Stimulated activated CD4-positive, alpha-beta T cell treated with anti-CD3 and anti-CD28 coated beads, TNF-alpha, amount 100 ng/mL, for 24 hours (primary cell): ENCODE measurements at regions not wholly inside any gene's neighbourhood (a gene's known extent, or its start where the extent isn't known, plus 50 kb on each side); places are given as distances from the start of the nearest gene placed in this dataset.

Source experiments
- DNase-seq, 3 experiments: peaks; one replicate each; pipeline ENCODE4 v3.0.0-alpha.2; 2020; ENCODE audit warnings: low read depth in 3 of 3

- DNase-seq: no peak
Observed at GRCh38 chr4:163871078-163871477, 376.6 kb downstream of the TMA16 start.

- no peak for DNase-seq
Observed at GRCh38 chr4:163875327-163875726, 380.8 kb downstream of the TMA16 start.

GRCh38 chr4:163878336-163879121 lies 384.0 kb downstream of the TMA16 start:
- no peak for DNase-seq

GRCh38 chr4:163892417-163892816 lies 397.9 kb downstream of the TMA16 start:
- DNase-seq: no peak

- DNase-seq: peak in 1 of 3 experiments; percentile 2
Observed at GRCh38 chr4:163895378-163896005, 401.0 kb downstream of the TMA16 start.

GRCh38 chr4:163901319-163901718 lies 406.8 kb downstream of the TMA16 start:
- DNase-seq: no peak

- DNase-seq: no peak
Observed at GRCh38 chr4:163902417-163902816, 407.9 kb downstream of the TMA16 start.

GRCh38 chr4:163911891-163912290 lies 417.4 kb downstream of the TMA16 start:
- DNase-seq: no peak

- DNase-seq: no peak
Observed at GRCh38 chr4:163913571-163913970, 419.1 kb downstream of the TMA16 start.

GRCh38 chr4:163915896-163916295 lies 421.4 kb downstream of the TMA16 start:
- DNase-seq: no peak

GRCh38 chr4:163920426-163920825 lies 425.9 kb downstream of the TMA16 start:
- no peak for DNase-seq

GRCh38 chr4:163922302-163922701 lies 427.8 kb downstream of the TMA16 start:
- DNase-seq: no peak

GRCh38 chr4:163923092-163923491 lies 428.6 kb downstream of the TMA16 start:
- DNase-seq: no peak

- no peak for DNase-seq
Observed at GRCh38 chr4:163930086-163930485, 435.6 kb downstream of the TMA16 start.

GRCh38 chr4:163932504-163932903 lies 438.0 kb downstream of the TMA16 start:
- DNase-seq: no peak

- no peak for DNase-seq
Observed at GRCh38 chr4:163939597-163939996, 445.1 kb downstream of the TMA16 start.

- no peak for DNase-seq
Observed at GRCh38 chr4:163941221-163941905, 446.9 kb downstream of the TMA16 start.

- no peak for DNase-seq
Observed at GRCh38 chr4:163948920-163949455, 454.5 kb downstream of the TMA16 start.

GRCh38 chr4:163949976-163950601 lies 455.6 kb downstream of the TMA16 start:
- DNase-seq: no peak

- no peak for DNase-seq
Observed at GRCh38 chr4:163955288-163955687, 460.8 kb downstream of the TMA16 start.

GRCh38 chr4:163958751-163959150 lies 464.3 kb downstream of the TMA16 start:
- DNase-seq: no peak

GRCh38 chr4:163959932-163960331 lies 465.4 kb downstream of the TMA16 start:
- no peak for DNase-seq
